HepG2 (cell line): ENCODE measurements at regions not wholly inside any gene's neighbourhood (a gene's known extent, or its start where the extent isn't known, plus 50 kb on each side); places are given as distances from the start of the nearest gene placed in this dataset.

ENCODE experiments used
- ATAC-seq: fragments of 200-7000 bp; cut with Tn5 transposase; 3 replicates; pipeline ENCODE4 v1.9.1; 2020; ENCODE audit warnings: mild to moderate bottlenecking, moderate library complexity
- BruUV-seq: library from RNA; stranded (reverse); fragments of 400-500 nt; replicated peaks from 2 replicates; lab custom pipeline; 2021; lab: Mats Ljungman, UMichigan
- CTCF ChIA-PET: fragments of 300-600 bp; formaldehyde crosslinking; extraction: SDS; loops from one replicate; lab custom pipeline; 2021; ENCODE audit warnings: low total read pairs, inconsistent platforms, low intra/inter-chr PET ratio; lab: Yijun Ruan, JAX
- POLR2A ChIA-PET: fragments of 350-600 bp; sonication (Branson Sonifier 250); formaldehyde crosslinking; loops from one replicate; lab custom pipeline; 2020; ENCODE audit warnings: antibody characterized with exemption, inconsistent platforms; lab: Yijun Ruan, JAX
- DNase-seq: peaks from one replicate; pipeline ENCODE4 v3.0.0-alpha.2; 2015; ENCODE audit warnings: low spot score
- FAIRE-seq: peaks from 3 replicates; lab custom pipeline; 2011; peaks lifted over from hg19 to GRCh38; lab: Jason Lieb, UNC
- H2AFZ ChIP-seq: one replicate; pipeline ENCODE4 v1.6.1; 2011; ENCODE audit warnings: low read length, inconsistent platforms
- H3K27ac ChIP-seq: fragments of 300-600 bp; 3 replicates; pipeline ENCODE4 v1.8.0; 2011; ENCODE audit warnings: mixed run types, mild to moderate bottlenecking, mixed read lengths, low read length, inconsistent platforms; ENCODE audit not compliant: insufficient read depth; ENCODE audit errors: extremely low read length
- H3K27me3 ChIP-seq, 2 experiments: fragments of 200-600 bp in 1 of 2; 2 replicates in 1 of 2; 3 replicates in 1 of 2; pipeline versions ENCODE4 v1.6.0 to v1.8.0; 2011; ENCODE audit warnings: low read length in 2 of 2, mild to moderate bottlenecking in 2 of 2, moderate library complexity in 2 of 2, inconsistent platforms in 1 of 2; ENCODE audit not compliant: insufficient read depth in 2 of 2, control insufficient read depth in 1 of 2
- H3K36me3 ChIP-seq, 2 experiments: fragments of 200-600 bp in 1 of 2; replicated peaks in 1 of 2; 2 replicates in 1 of 2; 3 replicates in 1 of 2; pipeline versions ENCODE4 v1.5.1 to v1.8.0; 2011; ENCODE audit warnings: low read length in 2 of 2, inconsistent platforms in 1 of 2; ENCODE audit not compliant: insufficient read depth in 2 of 2, control insufficient read depth in 1 of 2
- H3K4me1 ChIP-seq: 2 replicates; pipeline ENCODE4 v1.5.1; 2012; ENCODE audit warnings: low read length, inconsistent platforms; ENCODE audit not compliant: insufficient read depth
- H3K4me2 ChIP-seq: 2 replicates; pipeline ENCODE4 v1.6.0; 2011; ENCODE audit warnings: low read depth, low read length, inconsistent platforms
- H3K4me3 ChIP-seq, 3 experiments: fragments of 200-600 bp in 1 of 3; sonication (generic), shearing (Covaris generic) in 1 of 3; replicated peaks in 1 of 3; 2 replicates each; pipeline ENCODE4 v1.5.1; 2011 to 2016; ENCODE audit warnings: low read length in 3 of 3, inconsistent platforms in 2 of 3, low read depth in 2 of 3, mild to moderate bottlenecking in 2 of 3, control low read depth in 1 of 3, mixed read lengths in 1 of 3; ENCODE audit not compliant: insufficient read depth in 1 of 3
- H3K79me2 ChIP-seq: one replicate; pipeline ENCODE4 v1.6.1; 2011; ENCODE audit warnings: low read length, inconsistent platforms; ENCODE audit not compliant: insufficient read depth
- H3K9ac ChIP-seq: 2 replicates; pipeline ENCODE4 v1.6.0; 2011; ENCODE audit warnings: mild to moderate bottlenecking, low read depth, low read length, inconsistent platforms; ENCODE audit not compliant: insufficient read depth
- H3K9me3 ChIP-seq: 2 replicates; pipeline ENCODE4 v1.5.1; 2012; ENCODE audit warnings: mild to moderate bottlenecking, low read length
- H4K20me1 ChIP-seq: 2 replicates; pipeline ENCODE4 v1.6.0; 2011; ENCODE audit warnings: inconsistent platforms, mild to moderate bottlenecking, low read length, moderate library complexity; ENCODE audit not compliant: insufficient read depth
- ARNT ChIP-seq: fragments of 450-650 bp; IDR thresholded peaks from 2 replicates; pipeline ENCODE4 v1.6.1; 2017
- ELF4 ChIP-seq: sonication (generic); formaldehyde crosslinking; IDR thresholded peaks from 2 replicates; pipeline ENCODE4 v1.5.0; 2020; ENCODE audit warnings: missing genetic modification reagents, mild to moderate bottlenecking, moderate library complexity, borderline replicate concordance
- HCFC1 ChIP-seq: fragments of 150-350 bp; IDR thresholded peaks from 2 replicates; pipeline ENCODE4 v1.6.1; 2014; ENCODE audit warnings: low read depth, low read length
- MAFF ChIP-seq: IDR thresholded peaks from 2 replicates; pipeline ENCODE4 v1.6.1; 2011; ENCODE audit warnings: low read depth, low read length, improper control_type of control experiment
- MIER2 ChIP-seq: IDR thresholded peaks from 2 replicates; pipeline ENCODE4 v1.6.1; 2016; ENCODE audit warnings: missing biosample characterization, missing genetic modification reagents
- MIER3 ChIP-seq: IDR thresholded peaks from 2 replicates; pipeline ENCODE4 v1.6.1; 2016; ENCODE audit warnings: missing compliant biosample characterization, borderline replicate concordance
- MLXIP ChIP-seq: sonication (generic); formaldehyde crosslinking; IDR thresholded peaks from 2 replicates; pipeline ENCODE4 v1.9.0; 2021; ENCODE audit warnings: missing genetic modification reagents, borderline replicate concordance
- MTA1 ChIP-seq: sonication (generic); formaldehyde crosslinking; IDR thresholded peaks from 2 replicates; pipeline ENCODE4 v1.4.0; 2020; ENCODE audit warnings: missing genetic modification reagents, mild to moderate bottlenecking, borderline replicate concordance
- TFDP1 ChIP-seq: IDR thresholded peaks from 2 replicates; pipeline ENCODE4 v1.6.1; 2016; ENCODE audit warnings: missing compliant biosample characterization, missing genetic modification reagents, borderline replicate concordance
- ZNF318 ChIP-seq: sonication (generic); formaldehyde crosslinking; IDR thresholded peaks from 2 replicates; pipeline ENCODE4 v1.4.0; 2020; ENCODE audit warnings: mild to moderate bottlenecking, missing genetic modification reagents
- ZNF44 ChIP-seq: sonication (generic); formaldehyde crosslinking; IDR thresholded peaks from 2 replicates; pipeline ENCODE4 v1.5.1; 2020; ENCODE audit warnings: mild to moderate bottlenecking, missing genetic modification reagents
- ZNF460 ChIP-seq: sonication (generic); formaldehyde crosslinking; IDR thresholded peaks from 2 replicates; pipeline ENCODE4 v1.5.1; 2020; ENCODE audit warnings: missing genetic modification reagents, mild to moderate bottlenecking, borderline replicate concordance
- ZNF660 ChIP-seq: sonication (generic); formaldehyde crosslinking; IDR thresholded peaks from 2 replicates; pipeline ENCODE4 v1.5.1; 2020; ENCODE audit warnings: mild to moderate bottlenecking, low read depth, missing genetic modification reagents, borderline replicate concordance
- ZNF740 ChIP-seq: sonication (generic); formaldehyde crosslinking; IDR thresholded peaks from 2 replicates; pipeline ENCODE4 v1.4.0; 2020; ENCODE audit warnings: missing genetic modification reagents
- in situ Hi-C: cut with HindIII; loops from 2 replicates; pipeline ENCODE4 v1.10.0; 2017; ENCODE audit warnings: low pct_unique_long_range_greater_than_20kb; ENCODE audit not compliant: extremely low pct_ligation_motif_present
- intact Hi-C: fragments of 100-400 bp; cut with micrococcal nuclease; formaldehyde crosslinking; loops from one replicate; pipeline ENCODE4 v1.10.0; 2022; ENCODE audit not compliant: unreplicated experiment

- CTCF ChIA-PET: no interaction called here
- POLR2A ChIA-PET: no interaction called here
- intact Hi-C loops (no loop called here), in situ Hi-C loops (no loop called here)
- no peak for FAIRE-seq
- BruUV-seq: no TSS peak
- Histone ChIP-seq H3K27me3 (no peaks in the 10 kb centered on the region), H3K9me3 (no peaks in the 10 kb centered on the region), H3K36me3 (no peaks in the 10 kb centered on the region), H3K4me1 (no peaks in the 10 kb centered on the region), H3K4me3 (no peak overlapping the region), H3K4me2 (no peak overlapping the region), H3K27ac (no peak overlapping the region), H3K79me2 (no peaks in the 10 kb centered on the region), H2AFZ (no peak overlapping the region), H4K20me1 (no peaks in the 10 kb centered on the region), H3K9ac (no peak overlapping the region)
- no peak for ATAC-seq
- DNase-seq: no peak
- TF ChIP-seq ZNF660: no peak
- TF ChIP-seq MIER2 (CRISPR knock-in tag): no peak
- no peak for TF ChIP-seq ARNT
- no peak for TF ChIP-seq HCFC1
- no peak for TF ChIP-seq ZNF44
- TF ChIP-seq MTA1 (CRISPR knock-in tag): no peak
- no peak for TF ChIP-seq MIER3 (CRISPR knock-in tag)
- TF ChIP-seq TFDP1 (CRISPR knock-in tag): no peak
- no peak for TF ChIP-seq MAFF
- no peak for TF ChIP-seq MLXIP
- no peak for TF ChIP-seq ELF4
- TF ChIP-seq ZNF740 (CRISPR knock-in tag): no peak
- no peak for TF ChIP-seq ZNF460 (CRISPR knock-in tag)
- TF ChIP-seq ZNF318 (CRISPR knock-in tag): no peak
Observed at GRCh38 chr18:73656691-73657090, 490.9 kb downstream of the FBXO15 start.
